Activated CD4-positive, alpha-beta T cell treated with anti-CD3 and anti-CD28 coated beads, Interleukin-2, amount 10 ng/mL, durations not matched to agents 24 days and 14 days (primary cell): ENCODE measurements at regions not wholly inside any gene's neighbourhood (a gene's known extent, or its start where the extent isn't known, plus 50 kb on each side); places are given as distances from the start of the nearest gene placed in this dataset.

Experiments used
- DNase-seq: peaks from one replicate; pipeline ENCODE4 v3.0.0; 2022
- H3K27ac Mint-ChIP-seq: one replicate; pipeline ENCODE4 v1.8.0; 2022; ENCODE audit warnings: mild to moderate bottlenecking, mixed read lengths
- H3K27me3 Mint-ChIP-seq: one replicate; pipeline ENCODE4 v1.8.0; 2022; ENCODE audit warnings: mixed read lengths
- H3K36me3 Mint-ChIP-seq: one replicate; pipeline ENCODE4 v1.8.0; 2022; ENCODE audit warnings: low read depth, mild to moderate bottlenecking, mixed read lengths
- H3K4me1 Mint-ChIP-seq: one replicate; pipeline ENCODE4 v1.8.0; 2021; ENCODE audit warnings: mixed read lengths
- H3K4me3 Mint-ChIP-seq: one replicate; pipeline ENCODE4 v1.8.0; 2022; ENCODE audit warnings: mild to moderate bottlenecking, moderate library complexity, mixed read lengths
- H3K9me3 Mint-ChIP-seq: one replicate; pipeline ENCODE4 v1.8.0; 2021; ENCODE audit warnings: mixed read lengths
- intact Hi-C: fragments of 100-400 bp; cut with micrococcal nuclease; formaldehyde crosslinking; loops from one replicate; pipeline ENCODE4 v1.15.1; 2023

GRCh38 chr11:16469968-16470367 is 113.6 kb upstream of the SOX6 start:
- H3K27ac Mint-ChIP-seq = no peak overlapping the region
- intact Hi-C loops = no loop called here
- H3K36me3 Mint-ChIP-seq = no peaks in the 10 kb centered on the region
- no peaks in the 10 kb centered on the region for H3K9me3 Mint-ChIP-seq
- H3K4me1 Mint-ChIP-seq = no peaks in the 10 kb centered on the region
- H3K4me3 Mint-ChIP-seq = no peak overlapping the region
- no peaks in the 10 kb centered on the region for H3K27me3 Mint-ChIP-seq
- no peak for DNase-seq

- Mint-ChIP-seq H3K9me3 (no peaks in the 10 kb centered on the region), H3K4me3 (no peak overlapping the region), H3K4me1 (no peaks in the 10 kb centered on the region), H3K36me3 (no peaks in the 10 kb centered on the region), H3K27me3 (no peaks in the 10 kb centered on the region), H3K27ac (no peak overlapping the region)
- DNase-seq = no peak
- intact Hi-C loops = no loop called here
Observed at GRCh38 chr11:16468735-16469453, 112.5 kb upstream of the SOX6 start.

GRCh38 chr11:16460508-16460907 is 104.2 kb upstream of the SOX6 start:
- H3K36me3 Mint-ChIP-seq = no peaks in the 10 kb centered on the region
- no peak for DNase-seq
- intact Hi-C loops = no loop called here
- no peak overlapping the region for H3K4me3 Mint-ChIP-seq
- H3K9me3 Mint-ChIP-seq = no peaks in the 10 kb centered on the region
- H3K27me3 Mint-ChIP-seq = no peaks in the 10 kb centered on the region
- H3K27ac Mint-ChIP-seq = no peak overlapping the region
- H3K4me1 Mint-ChIP-seq = no peaks in the 10 kb centered on the region

- intact Hi-C loops = no loop called here
- no peaks in the 10 kb centered on the region for H3K4me1 Mint-ChIP-seq
Observed at GRCh38 chr11:16456366-16456765, 100.0 kb upstream of the SOX6 start.

GRCh38 chr11:16454289-16454863 is 98.0 kb upstream of the SOX6 start:
- H3K27me3 Mint-ChIP-seq = no peaks in the 10 kb centered on the region
- intact Hi-C loops = no loop called here
- H3K4me3 Mint-ChIP-seq = no peak overlapping the region
- H3K4me1 Mint-ChIP-seq = no peaks in the 10 kb centered on the region
- H3K36me3 Mint-ChIP-seq = no peaks in the 10 kb centered on the region
- no peak overlapping the region for H3K27ac Mint-ChIP-seq
- no peaks in the 10 kb centered on the region for H3K9me3 Mint-ChIP-seq
- DNase-seq = no peak

More at GRCh38 chr11:16456366-16456765, 100.0 kb upstream of the SOX6 start:
- H3K4me3 Mint-ChIP-seq = no peak overlapping the region
- no peaks in the 10 kb centered on the region for H3K36me3 Mint-ChIP-seq
- no peak for DNase-seq
- no peaks in the 10 kb centered on the region for H3K27me3 Mint-ChIP-seq
- H3K9me3 Mint-ChIP-seq = no peaks in the 10 kb centered on the region
- H3K27ac Mint-ChIP-seq = no peak overlapping the region

GRCh38 chr11:16448123-16448717 is 91.9 kb upstream of the SOX6 start:
- intact Hi-C loops = no loop called here
- no peak for DNase-seq
- Mint-ChIP-seq H3K27ac (no peak overlapping the region), H3K4me1 (no peaks in the 10 kb centered on the region), H3K27me3 (no peaks in the 10 kb centered on the region), H3K9me3 (no peaks in the 10 kb centered on the region), H3K36me3 (no peaks in the 10 kb centered on the region), H3K4me3 (no peak overlapping the region)

GRCh38 chr11:16441461-16441860 is 85.1 kb upstream of the SOX6 start:
- DNase-seq = no peak
- Mint-ChIP-seq H3K9me3 (no peaks in the 10 kb centered on the region), H3K4me1 (no peaks in the 10 kb centered on the region), H3K4me3 (no peak overlapping the region), H3K27me3 (no peaks in the 10 kb centered on the region), H3K36me3 (no peaks in the 10 kb centered on the region), H3K27ac (no peak overlapping the region)
- intact Hi-C loops = no loop called here

GRCh38 chr11:16440136-16440535 is 83.8 kb upstream of the SOX6 start:
- Mint-ChIP-seq H3K36me3 (no peaks in the 10 kb centered on the region), H3K4me1 (no peaks in the 10 kb centered on the region), H3K9me3 (no peaks in the 10 kb centered on the region), H3K27me3 (no peaks in the 10 kb centered on the region), H3K27ac (no peak overlapping the region), H3K4me3 (no peak overlapping the region)
- intact Hi-C loops = no loop called here
- no peak for DNase-seq

GRCh38 chr11:16434036-16434435 is 77.7 kb upstream of the SOX6 start:
- no peak for DNase-seq
- no peak overlapping the region for H3K4me3 Mint-ChIP-seq
- no peaks in the 10 kb centered on the region for H3K9me3 Mint-ChIP-seq
- H3K27ac Mint-ChIP-seq = no peak overlapping the region
- H3K36me3 Mint-ChIP-seq = no peaks in the 10 kb centered on the region
- no peaks in the 10 kb centered on the region for H3K4me1 Mint-ChIP-seq
- intact Hi-C loops = no loop called here
- H3K27me3 Mint-ChIP-seq = no peaks in the 10 kb centered on the region

- Mint-ChIP-seq H3K36me3 (no peaks in the 10 kb centered on the region), H3K27ac (no peak overlapping the region), H3K4me3 (no peak overlapping the region), H3K27me3 (no peaks in the 10 kb centered on the region), H3K9me3 (no peaks in the 10 kb centered on the region), H3K4me1 (no peaks in the 10 kb centered on the region)
- no peak for DNase-seq
- intact Hi-C loops = no loop called here
Observed at GRCh38 chr11:16430674-16431073, 74.3 kb upstream of the SOX6 start.

- Mint-ChIP-seq H3K27ac (no peak overlapping the region), H3K27me3 (no peaks in the 10 kb centered on the region), H3K36me3 (no peaks in the 10 kb centered on the region), H3K9me3 (no peaks in the 10 kb centered on the region), H3K4me1 (no peaks in the 10 kb centered on the region), H3K4me3 (no peak overlapping the region)
- no peak for DNase-seq
- intact Hi-C loops = no loop called here
Observed at GRCh38 chr11:16421826-16422225, 65.5 kb upstream of the SOX6 start.

- Mint-ChIP-seq H3K27ac (no peak overlapping the region), H3K4me3 (no peak overlapping the region), H3K36me3 (no peaks in the 10 kb centered on the region), H3K9me3 (no peaks in the 10 kb centered on the region), H3K27me3 (no peaks in the 10 kb centered on the region), H3K4me1 (no peaks in the 10 kb centered on the region)
- intact Hi-C loops = no loop called here
- DNase-seq = no peak
Observed at GRCh38 chr11:16418428-16419097, 62.2 kb upstream of the SOX6 start.

- Mint-ChIP-seq H3K9me3 (no peaks in the 10 kb centered on the region), H3K4me3 (no peak overlapping the region), H3K4me1 (peaks cover 2% of the 10 kb centered on the region), H3K27ac (no peak overlapping the region), H3K27me3 (no peaks in the 10 kb centered on the region), H3K36me3 (no peaks in the 10 kb centered on the region)
- intact Hi-C loops = no loop called here
- no peak for DNase-seq
Observed at GRCh38 chr11:16412525-16413172, 56.3 kb upstream of the SOX6 start.

GRCh38 chr11:16410479-16410878 is 54.1 kb upstream of the SOX6 start:
- intact Hi-C loops = no loop called here
- H3K9me3 Mint-ChIP-seq = no peaks in the 10 kb centered on the region
- no peak overlapping the region for H3K4me3 Mint-ChIP-seq
- H3K4me1 Mint-ChIP-seq = peaks cover 2% of the 10 kb centered on the region
- DNase-seq = no peak
- no peaks in the 10 kb centered on the region for H3K27me3 Mint-ChIP-seq
- H3K27ac Mint-ChIP-seq = no peak overlapping the region
- no peaks in the 10 kb centered on the region for H3K36me3 Mint-ChIP-seq
